GM19455 (cell line): ENCODE measurements at regions not wholly inside any gene's neighbourhood (a gene's known extent, or its start where the extent isn't known, plus 50 kb on each side); places are given as distances from the start of the nearest gene placed in this dataset.
"Not testable (repeated sequence)": the region's sequence is repeated elsewhere in the genome, so short reads cannot be mapped to it uniquely, and the experiment has no call there.

Source experiments
- ATAC-seq: cut with Tn5 transposase; IDR thresholded peaks from one replicate; pipeline ENCODE4 v1.9.1; 2021; ENCODE audit not compliant: unreplicated experiment

GRCh38 chr4:74505355-74505978, 60.5 kb downstream of the AREG start:
- ATAC-seq: not testable (repeated sequence)

- ATAC-seq: not testable (repeated sequence)
These were observed 64.4 kb downstream of the AREG start for GRCh38 chr4:74509363-74509762.

- no peak for ATAC-seq
These were observed 71.4 kb downstream of the AREG start for GRCh38 chr4:74516303-74516702.

- no peak for ATAC-seq
These were observed 73.1 kb downstream of the AREG start for GRCh38 chr4:74517996-74518395.

GRCh38 chr4:74522251-74522991, 77.5 kb downstream of the AREG start:
- ATAC-seq: no peak

GRCh38 chr4:74523096-74523495, 78.2 kb downstream of the AREG start:
- ATAC-seq: no peak

- no peak for ATAC-seq
These were observed 80.0 kb downstream of the AREG start for GRCh38 chr4:74524985-74525384.

- ATAC-seq: no peak
These were observed 82.1 kb downstream of the AREG start for GRCh38 chr4:74527049-74527448.

GRCh38 chr4:74528178-74528577, 83.2 kb downstream of the AREG start:
- ATAC-seq: no peak

- no peak for ATAC-seq
These were observed 84.5 kb downstream of the AREG start for GRCh38 chr4:74529284-74530041.

GRCh38 chr4:74531963-74532794, 87.2 kb downstream of the AREG start:
- peak; percentile 91 for ATAC-seq

GRCh38 chr4:74534121-74534520, 89.2 kb downstream of the AREG start:
- no peak for ATAC-seq

- ATAC-seq: no peak
These were observed 90.0 kb downstream of the AREG start for GRCh38 chr4:74534936-74535335.

- ATAC-seq: no peak
These were observed 90.6 kb downstream of the AREG start for GRCh38 chr4:74535512-74535911.

- no peak for ATAC-seq
These were observed 91.6 kb downstream of the AREG start for GRCh38 chr4:74536557-74536956.

- ATAC-seq: no peak
These were observed 92.5 kb downstream of the AREG start for GRCh38 chr4:74537459-74537858.

- ATAC-seq: no peak
These were observed 94.3 kb downstream of the AREG start for GRCh38 chr4:74539044-74539790.

GRCh38 chr4:74540193-74540592, 95.3 kb downstream of the AREG start:
- ATAC-seq: no peak

GRCh38 chr4:74541667-74542066, 96.7 kb downstream of the AREG start:
- ATAC-seq: no peak

GRCh38 chr4:74543231-74543781, 98.4 kb downstream of the AREG start:
- no peak for ATAC-seq
